ENCODE measurements at regions not wholly inside any gene's neighbourhood (a gene's known extent, or its start where the extent isn't known, plus 50 kb on each side); places are given as distances from the start of the nearest gene placed in this dataset.

DNA sequence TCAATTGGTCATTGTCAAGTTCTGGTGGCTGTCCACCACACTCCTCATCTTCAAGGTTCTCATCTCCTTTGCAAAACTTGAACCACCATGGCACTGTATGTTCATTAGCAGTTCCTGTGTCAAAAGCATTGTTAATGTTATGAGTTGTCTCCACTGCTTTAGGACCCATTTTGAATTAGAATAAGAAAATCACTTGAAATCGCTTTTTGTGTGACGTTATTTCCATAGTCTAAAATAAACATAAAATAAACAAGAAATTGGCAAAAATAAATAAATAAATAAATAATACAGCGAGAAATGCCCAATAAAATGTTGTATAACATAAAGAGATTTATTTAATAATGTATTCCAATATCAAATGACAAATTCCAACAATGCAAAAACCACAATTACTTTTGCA, 195.5 kb upstream of the CDC14C start:
- DNase-seq (ENCODE audit: low spot score) (no peak), ATAC-seq (ENCODE audit: low read depth) (no peak)
- no peak overlapping the region for H3K27ac ChIP-seq (ENCODE audit: poor library complexity, severe bottlenecking)
- TF ChIP-seq, protein P1, sequence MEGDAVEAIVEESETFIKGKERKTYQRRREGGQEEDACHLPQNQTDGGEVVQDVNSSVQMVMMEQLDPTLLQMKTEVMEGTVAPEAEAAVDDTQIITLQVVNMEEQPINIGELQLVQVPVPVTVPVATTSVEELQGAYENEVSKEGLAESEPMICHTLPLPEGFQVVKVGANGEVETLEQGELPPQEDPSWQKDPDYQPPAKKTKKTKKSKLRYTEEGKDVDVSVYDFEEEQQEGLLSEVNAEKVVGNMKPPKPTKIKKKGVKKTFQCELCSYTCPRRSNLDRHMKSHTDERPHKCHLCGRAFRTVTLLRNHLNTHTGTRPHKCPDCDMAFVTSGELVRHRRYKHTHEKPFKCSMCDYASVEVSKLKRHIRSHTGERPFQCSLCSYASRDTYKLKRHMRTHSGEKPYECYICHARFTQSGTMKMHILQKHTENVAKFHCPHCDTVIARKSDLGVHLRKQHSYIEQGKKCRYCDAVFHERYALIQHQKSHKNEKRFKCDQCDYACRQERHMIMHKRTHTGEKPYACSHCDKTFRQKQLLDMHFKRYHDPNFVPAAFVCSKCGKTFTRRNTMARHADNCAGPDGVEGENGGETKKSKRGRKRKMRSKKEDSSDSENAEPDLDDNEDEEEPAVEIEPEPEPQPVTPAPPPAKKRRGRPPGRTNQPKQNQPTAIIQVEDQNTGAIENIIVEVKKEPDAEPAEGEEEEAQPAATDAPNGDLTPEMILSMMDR (IDR thresholded peaks at IDR 0.05; ENCODE audit: poor library complexity, severe bottlenecking) = no peak
- no peaks in the 10 kb centered on the region for H3K27me3 ChIP-seq (ENCODE audit: insufficient read depth, poor library complexity, severe bottlenecking)
- no peaks in the 10 kb centered on the region for H3K4me1 ChIP-seq (ENCODE audit: insufficient read depth, poor library complexity, severe bottlenecking)
- H3K36me3 ChIP-seq (ENCODE audit: low read depth) = no peaks in the 10 kb centered on the region
- no peak overlapping the region for H3K4me3 ChIP-seq (ENCODE audit: severe bottlenecking)
- no peaks in the 10 kb centered on the region for H3K9me3 ChIP-seq (ENCODE audit: severe bottlenecking)

DNA sequence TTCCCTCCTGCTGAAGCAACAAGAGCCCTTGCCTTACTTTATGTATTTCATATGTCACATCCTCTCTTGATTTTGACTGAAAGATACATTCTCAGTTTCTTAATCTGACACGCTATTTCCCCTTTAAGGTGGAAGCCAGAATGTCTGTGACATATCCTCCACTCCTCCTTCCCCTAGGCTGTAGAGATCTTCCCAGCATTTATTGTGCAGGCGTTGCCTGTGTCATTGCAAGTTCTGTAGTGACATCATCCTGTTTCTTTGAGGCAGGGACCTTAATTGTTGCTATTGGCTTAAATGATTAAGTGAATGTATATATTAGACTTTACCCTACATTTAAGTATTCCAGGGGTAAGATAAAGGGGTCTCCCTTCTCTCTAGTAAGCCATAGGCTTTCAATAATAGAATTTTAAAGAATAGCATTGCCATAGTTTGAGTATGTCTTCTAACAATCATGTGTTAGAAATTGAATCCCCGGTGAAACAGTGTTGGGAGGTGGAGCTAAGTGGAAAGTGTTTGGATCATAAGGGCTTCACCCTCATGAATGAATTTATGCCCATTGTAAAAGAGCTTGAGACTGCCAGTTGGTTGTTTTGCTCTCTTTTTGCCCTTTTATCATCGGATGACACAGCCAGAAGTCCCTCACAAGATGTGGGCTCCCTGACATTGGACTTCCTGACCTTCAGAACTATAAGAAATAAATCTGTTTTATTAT, 189.5 kb upstream of the CDC14C start:
- DNase-seq (ENCODE audit: low spot score) (no peak), ATAC-seq (ENCODE audit: low read depth) (no peak)
- no peaks in the 10 kb centered on the region for H3K27me3 ChIP-seq (ENCODE audit: insufficient read depth, poor library complexity, severe bottlenecking)
- no peak overlapping the region for H3K27ac ChIP-seq (ENCODE audit: poor library complexity, severe bottlenecking)
- no peaks in the 10 kb centered on the region for H3K36me3 ChIP-seq (ENCODE audit: low read depth)
- H3K4me3 ChIP-seq (ENCODE audit: severe bottlenecking) = no peak overlapping the region
- no peaks in the 10 kb centered on the region for H3K9me3 ChIP-seq (ENCODE audit: severe bottlenecking)
- TF ChIP-seq, protein P1 (IDR thresholded peaks at IDR 0.05; ENCODE audit: poor library complexity, severe bottlenecking) = no peak
- no peaks in the 10 kb centered on the region for H3K4me1 ChIP-seq (ENCODE audit: insufficient read depth, poor library complexity, severe bottlenecking)

GRCh38 chr7:48741545-48741944, 182.8 kb upstream of the CDC14C start:
- ATAC-seq (ENCODE audit: low read depth) = no peak
- Histone ChIP-seq H3K36me3 (ENCODE audit: low read depth) (no peaks in the 10 kb centered on the region), H3K27me3 (ENCODE audit: insufficient read depth, poor library complexity, severe bottlenecking) (peaks cover 6% of the 10 kb centered on the region), H3K4me3 (ENCODE audit: severe bottlenecking) (no peak overlapping the region), H3K4me1 (ENCODE audit: insufficient read depth, poor library complexity, severe bottlenecking) (no peaks in the 10 kb centered on the region), H3K27ac (ENCODE audit: poor library complexity, severe bottlenecking) (no peak overlapping the region), H3K9me3 (ENCODE audit: severe bottlenecking) (no peaks in the 10 kb centered on the region)
- TF ChIP-seq, protein P1 (IDR thresholded peaks at IDR 0.05; ENCODE audit: poor library complexity, severe bottlenecking) = no peak
- no peak for DNase-seq (ENCODE audit: low spot score)

DNA sequence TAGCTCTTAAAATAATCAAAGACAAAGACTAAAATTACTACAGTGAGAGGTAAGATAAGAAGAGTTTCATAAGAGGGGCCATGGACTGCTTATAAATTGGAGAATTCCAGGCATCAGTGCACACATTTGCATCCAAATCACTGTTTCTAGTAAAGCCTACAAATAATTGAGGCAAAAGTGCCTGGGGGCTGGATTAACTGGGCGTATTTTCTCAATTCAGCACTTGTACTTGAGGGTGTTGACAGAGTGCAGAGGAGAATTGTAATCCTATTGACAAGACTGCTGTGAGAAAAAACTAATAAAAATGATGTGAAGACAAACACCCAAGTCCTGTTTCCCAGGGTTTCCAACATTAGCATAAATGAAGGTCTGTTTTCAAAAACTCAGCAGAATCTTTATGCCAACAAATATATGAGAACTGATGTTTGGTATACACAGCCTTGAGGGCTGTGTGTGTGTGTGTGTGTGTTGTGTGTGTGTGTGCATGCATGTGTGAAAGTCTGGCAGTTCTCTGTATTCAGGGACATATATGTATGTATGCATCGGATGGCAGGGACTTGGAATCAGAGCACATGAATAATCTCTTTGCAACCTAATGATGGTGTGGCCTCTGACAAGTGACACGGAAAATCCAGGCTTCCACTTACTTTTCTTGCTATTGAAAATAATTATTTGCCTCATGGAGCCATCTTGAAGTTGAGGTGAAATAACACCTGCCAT, 182.1 kb upstream of the CDC14C start:
- TF ChIP-seq, protein P1 (IDR thresholded peaks at IDR 0.05; ENCODE audit: poor library complexity, severe bottlenecking) = no peak
- DNase-seq (ENCODE audit: low spot score) (no peak), ATAC-seq (ENCODE audit: low read depth) (no peak)
- Histone ChIP-seq H3K9me3 (ENCODE audit: severe bottlenecking) (no peaks in the 10 kb centered on the region), H3K4me1 (ENCODE audit: insufficient read depth, poor library complexity, severe bottlenecking) (no peaks in the 10 kb centered on the region), H3K4me3 (ENCODE audit: severe bottlenecking) (no peak overlapping the region), H3K36me3 (ENCODE audit: low read depth) (no peaks in the 10 kb centered on the region), H3K27ac (ENCODE audit: poor library complexity, severe bottlenecking) (no peak overlapping the region), H3K27me3 (ENCODE audit: insufficient read depth, poor library complexity, severe bottlenecking) (peaks cover 6% of the 10 kb centered on the region)
